22Rv1 (cell line): ENCODE measurements at regions not wholly inside any gene's neighbourhood (a gene's known extent, or its start where the extent isn't known, plus 50 kb on each side); places are given as distances from the start of the nearest gene placed in this dataset.

ENCODE experiments used
- ZFX ChIP-seq: fragments of 450-650 bp; IDR thresholded peaks from 2 replicates; pipeline ENCODE4 v1.6.1; 2017; ENCODE audit warnings: antibody characterized with exemption, borderline replicate concordance
- TF ChIP-seq, protein P1 (sequence below): fragments of 450-650 bp; IDR thresholded peaks from 2 replicates; pipeline ENCODE4 v1.5.1; 2017; ENCODE audit warnings: mild to moderate bottlenecking

DNA sequence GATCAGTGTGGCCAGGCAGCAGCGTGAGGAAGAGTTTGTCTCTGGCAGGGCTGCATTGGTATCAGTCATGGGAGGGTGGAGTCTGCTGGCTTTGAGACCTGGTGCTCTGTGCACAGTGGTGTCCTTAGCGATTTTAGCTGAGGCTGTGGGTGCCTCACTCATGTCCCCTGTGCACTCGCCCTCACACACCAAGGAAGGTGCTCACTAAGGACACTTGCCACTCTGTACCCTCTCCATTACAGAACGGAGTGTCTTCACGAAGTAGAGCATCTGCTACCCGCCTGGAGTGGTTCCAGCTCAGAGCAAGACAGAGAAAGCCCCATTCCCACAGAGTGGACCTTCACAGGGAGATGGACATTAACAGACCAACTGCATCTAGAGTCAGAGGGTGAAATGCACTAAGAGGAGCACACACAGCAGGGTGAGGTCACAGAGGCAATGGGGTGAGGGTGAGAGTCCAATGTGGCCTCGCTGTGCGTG, 117.9 kb downstream of the MATN1 start:
- TF ChIP-seq, protein P1, sequence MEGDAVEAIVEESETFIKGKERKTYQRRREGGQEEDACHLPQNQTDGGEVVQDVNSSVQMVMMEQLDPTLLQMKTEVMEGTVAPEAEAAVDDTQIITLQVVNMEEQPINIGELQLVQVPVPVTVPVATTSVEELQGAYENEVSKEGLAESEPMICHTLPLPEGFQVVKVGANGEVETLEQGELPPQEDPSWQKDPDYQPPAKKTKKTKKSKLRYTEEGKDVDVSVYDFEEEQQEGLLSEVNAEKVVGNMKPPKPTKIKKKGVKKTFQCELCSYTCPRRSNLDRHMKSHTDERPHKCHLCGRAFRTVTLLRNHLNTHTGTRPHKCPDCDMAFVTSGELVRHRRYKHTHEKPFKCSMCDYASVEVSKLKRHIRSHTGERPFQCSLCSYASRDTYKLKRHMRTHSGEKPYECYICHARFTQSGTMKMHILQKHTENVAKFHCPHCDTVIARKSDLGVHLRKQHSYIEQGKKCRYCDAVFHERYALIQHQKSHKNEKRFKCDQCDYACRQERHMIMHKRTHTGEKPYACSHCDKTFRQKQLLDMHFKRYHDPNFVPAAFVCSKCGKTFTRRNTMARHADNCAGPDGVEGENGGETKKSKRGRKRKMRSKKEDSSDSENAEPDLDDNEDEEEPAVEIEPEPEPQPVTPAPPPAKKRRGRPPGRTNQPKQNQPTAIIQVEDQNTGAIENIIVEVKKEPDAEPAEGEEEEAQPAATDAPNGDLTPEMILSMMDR: no peak
- no peak for TF ChIP-seq ZFX
